Urinary bladder (tissue), 3 donors: ENCODE measurements at regions not wholly inside any gene's neighbourhood (a gene's known extent, or its start where the extent isn't known, plus 50 kb on each side); places are given as distances from the start of the nearest gene placed in this dataset.

Experiments
- DNase-seq: peaks from one replicate; pipeline ENCODE4 v3.0.0-alpha.2; 2015; ENCODE audit errors: extremely low spot score
- H3K27ac ChIP-seq: one replicate; pipeline ENCODE4 v1.5.1; 2013; ENCODE audit warnings: low read depth, mild to moderate bottlenecking, moderate library complexity
- H3K36me3 ChIP-seq: one replicate; pipeline ENCODE4 v1.6.1; 2013; ENCODE audit warnings: mild to moderate bottlenecking, moderate library complexity; ENCODE audit not compliant: insufficient read depth
- H3K4me1 ChIP-seq: one replicate; pipeline ENCODE4 v1.6.1; 2013; ENCODE audit warnings: mild to moderate bottlenecking, moderate library complexity; ENCODE audit not compliant: insufficient read depth
- H3K4me3 ChIP-seq: one replicate; pipeline ENCODE4 v1.5.1; 2013; ENCODE audit warnings: low read depth, low read length
- WGBS: extraction: QIAGEN DNeasy Blood & Tissue Kit; methylation state at CpG from one replicate; pipeline ENCODE4 v1.1.7; 2013; 5-methylcytosine and 5-hydroxymethylcytosine counted together
- donor health status: healthy with polysubstance abuse.
- donor health status: healthy.

GRCh38 chr2:126408671-126409070, 247.3 kb upstream of the GYPC start:
- no peaks in the 10 kb centered on the region for H3K36me3 ChIP-seq
- no peak overlapping the region for H3K27ac ChIP-seq
- H3K4me3 ChIP-seq, result no peak overlapping the region
- no peaks in the 10 kb centered on the region for H3K4me1 ChIP-seq
- no peak for DNase-seq

GRCh38 chr2:126409850-126410249, 246.1 kb upstream of the GYPC start:
- Histone ChIP-seq H3K27ac (no peak overlapping the region), H3K36me3 (no peaks in the 10 kb centered on the region), H3K4me3 (no peak overlapping the region), H3K4me1 (no peaks in the 10 kb centered on the region)
- no peak for DNase-seq
- WGBS, result 65% methylated on average over 3 of the region's 3 CpGs

- WGBS, result 72% methylated on average over 4 of the region's 4 CpGs
- no peak for DNase-seq
- no peak overlapping the region for H3K4me3 ChIP-seq
Measured at GRCh38 chr2:126413079-126413478, 242.9 kb upstream of the GYPC start.

GRCh38 chr2:126419403-126419802, 236.6 kb upstream of the GYPC start:
- Histone ChIP-seq H3K27ac (no peak overlapping the region), H3K4me1 (no peaks in the 10 kb centered on the region), H3K36me3 (no peaks in the 10 kb centered on the region), H3K4me3 (no peak overlapping the region)
- no peak for DNase-seq

More at GRCh38 chr2:126413079-126413478, 242.9 kb upstream of the GYPC start:
- Histone ChIP-seq H3K4me1 (no peaks in the 10 kb centered on the region), H3K36me3 (no peaks in the 10 kb centered on the region), H3K27ac (no peak overlapping the region)

- Histone ChIP-seq H3K4me1 (no peaks in the 10 kb centered on the region), H3K36me3 (no peaks in the 10 kb centered on the region), H3K4me3 (no peak overlapping the region), H3K27ac (no peak overlapping the region)
- 78% methylated on average over 1 of the region's 1 CpG for WGBS
- DNase-seq, result no peak
Measured at GRCh38 chr2:126425943-126426342, 230.0 kb upstream of the GYPC start.

GRCh38 chr2:126429103-126429502, 226.9 kb upstream of the GYPC start:
- H3K27ac ChIP-seq, result no peak overlapping the region
- H3K4me3 ChIP-seq, result no peak overlapping the region
- H3K36me3 ChIP-seq, result no peaks in the 10 kb centered on the region
- no peak for DNase-seq
- H3K4me1 ChIP-seq, result no peaks in the 10 kb centered on the region

- H3K4me3 ChIP-seq, result no peak overlapping the region
- no peak for DNase-seq
- 62% methylated on average over 4 of the region's 4 CpGs for WGBS
- no peak overlapping the region for H3K27ac ChIP-seq
- H3K4me1 ChIP-seq, result no peaks in the 10 kb centered on the region
- H3K36me3 ChIP-seq, result no peaks in the 10 kb centered on the region
Measured at GRCh38 chr2:126431136-126431535, 224.8 kb upstream of the GYPC start.

GRCh38 chr2:126436411-126436810, 219.5 kb upstream of the GYPC start:
- H3K4me3 ChIP-seq, result no peak overlapping the region
- no peak overlapping the region for H3K27ac ChIP-seq
- H3K36me3 ChIP-seq, result no peaks in the 10 kb centered on the region
- WGBS, result 60% methylated on average over 1 of the region's 1 CpG
- no peaks in the 10 kb centered on the region for H3K4me1 ChIP-seq
- no peak for DNase-seq

- Histone ChIP-seq H3K4me3 (no peak overlapping the region), H3K27ac (no peak overlapping the region), H3K36me3 (no peaks in the 10 kb centered on the region), H3K4me1 (no peaks in the 10 kb centered on the region)
- WGBS, result 92% methylated on average over 6 of the region's 6 CpGs
- no peak for DNase-seq
Measured at GRCh38 chr2:126437016-126437415, 218.9 kb upstream of the GYPC start.

- no peak for DNase-seq
- Histone ChIP-seq H3K4me1 (no peaks in the 10 kb centered on the region), H3K36me3 (no peaks in the 10 kb centered on the region), H3K27ac (no peak overlapping the region), H3K4me3 (no peak overlapping the region)
- 78% methylated on average over 1 of the region's 1 CpG for WGBS
Measured at GRCh38 chr2:126444512-126444911, 211.4 kb upstream of the GYPC start.

- Histone ChIP-seq H3K36me3 (no peaks in the 10 kb centered on the region), H3K27ac (no peak overlapping the region), H3K4me1 (no peaks in the 10 kb centered on the region), H3K4me3 (no peak overlapping the region)
- no peak for DNase-seq
- WGBS, result 84% methylated on average over 3 of the region's 3 CpGs
Measured at GRCh38 chr2:126446106-126446695, 209.8 kb upstream of the GYPC start.

- no peak for DNase-seq
- H3K36me3 ChIP-seq, result no peaks in the 10 kb centered on the region
- no peak overlapping the region for H3K4me3 ChIP-seq
- H3K4me1 ChIP-seq, result no peaks in the 10 kb centered on the region
- no peak overlapping the region for H3K27ac ChIP-seq
- WGBS, result 34% methylated on average over 5 of the region's 5 CpGs
Measured at GRCh38 chr2:126448611-126449010, 207.3 kb upstream of the GYPC start.

- 75% methylated on average over 2 of the region's 2 CpGs for WGBS
- Histone ChIP-seq H3K36me3 (no peaks in the 10 kb centered on the region), H3K4me3 (no peak overlapping the region), H3K4me1 (no peaks in the 10 kb centered on the region), H3K27ac (no peak overlapping the region)
- no peak for DNase-seq
Measured at GRCh38 chr2:126449677-126450076, 206.3 kb upstream of the GYPC start.

- H3K4me1 ChIP-seq, result no peaks in the 10 kb centered on the region
- H3K4me3 ChIP-seq, result no peak overlapping the region
- 78% methylated on average over 8 of the region's 8 CpGs for WGBS
- DNase-seq, result no peak
- H3K36me3 ChIP-seq, result no peaks in the 10 kb centered on the region
- no peak overlapping the region for H3K27ac ChIP-seq
Measured at GRCh38 chr2:126463892-126464674, 191.9 kb upstream of the GYPC start.
